Embryonic facial prominence (tissue), 1 donor: ENCODE measurements at regions not wholly inside any gene's neighbourhood (a gene's known extent, or its start where the extent isn't known, plus 50 kb on each side); places are given as distances from the start of the nearest gene placed in this dataset.
"Not testable (repeated sequence)": the region's sequence is repeated elsewhere in the genome, so short reads cannot be mapped to it uniquely, and the experiment has no call there.

Source experiments
- DNase-seq: peaks from one replicate; pipeline ENCODE4 v3.0.0-alpha.2; 2016; ENCODE audit errors: extremely low spot score

DNA sequence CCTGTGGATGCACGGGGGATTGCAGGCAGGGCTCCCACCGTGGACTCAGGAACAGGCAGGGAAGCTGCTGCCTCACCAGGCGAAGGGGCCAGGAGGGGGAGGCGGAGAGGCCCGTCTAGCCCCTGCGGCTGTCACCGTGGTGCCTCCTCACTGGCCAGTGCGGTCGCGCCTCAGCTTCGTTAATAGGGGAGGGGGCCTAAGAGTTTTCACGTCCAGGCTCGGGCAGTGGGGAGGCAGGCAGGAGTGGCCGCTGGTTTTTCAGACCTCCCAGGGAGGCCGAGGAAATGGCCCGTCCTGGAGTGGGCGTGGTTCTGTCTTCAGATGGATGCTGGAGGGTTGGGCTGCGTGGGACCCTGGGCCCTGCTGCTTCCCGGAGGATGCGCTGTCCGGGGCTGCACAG lies 91.1 kb upstream of the B3GAT1 start:
- DNase-seq, result no peak

DNA sequence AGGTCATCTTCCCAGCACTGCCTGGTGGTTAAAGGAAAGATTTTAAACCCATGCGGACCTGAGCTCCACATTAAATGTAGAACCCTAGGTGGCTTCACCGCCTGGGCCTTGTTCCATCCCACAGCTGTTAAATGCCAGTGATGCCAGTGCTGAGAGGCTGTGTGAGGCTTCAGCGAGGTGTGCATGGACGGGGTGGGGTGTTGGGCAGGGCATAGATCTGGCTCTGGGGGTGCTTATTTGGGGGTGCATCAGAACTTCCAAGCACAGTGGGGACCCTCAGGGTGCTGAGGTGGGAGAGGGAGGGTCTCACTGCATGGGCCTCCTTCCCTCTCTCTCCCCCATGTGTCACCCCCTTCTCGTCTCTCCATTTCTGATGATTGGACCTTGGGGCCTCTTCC lies 90.1 kb upstream of the B3GAT1 start:
- DNase-seq, result no peak

DNA sequence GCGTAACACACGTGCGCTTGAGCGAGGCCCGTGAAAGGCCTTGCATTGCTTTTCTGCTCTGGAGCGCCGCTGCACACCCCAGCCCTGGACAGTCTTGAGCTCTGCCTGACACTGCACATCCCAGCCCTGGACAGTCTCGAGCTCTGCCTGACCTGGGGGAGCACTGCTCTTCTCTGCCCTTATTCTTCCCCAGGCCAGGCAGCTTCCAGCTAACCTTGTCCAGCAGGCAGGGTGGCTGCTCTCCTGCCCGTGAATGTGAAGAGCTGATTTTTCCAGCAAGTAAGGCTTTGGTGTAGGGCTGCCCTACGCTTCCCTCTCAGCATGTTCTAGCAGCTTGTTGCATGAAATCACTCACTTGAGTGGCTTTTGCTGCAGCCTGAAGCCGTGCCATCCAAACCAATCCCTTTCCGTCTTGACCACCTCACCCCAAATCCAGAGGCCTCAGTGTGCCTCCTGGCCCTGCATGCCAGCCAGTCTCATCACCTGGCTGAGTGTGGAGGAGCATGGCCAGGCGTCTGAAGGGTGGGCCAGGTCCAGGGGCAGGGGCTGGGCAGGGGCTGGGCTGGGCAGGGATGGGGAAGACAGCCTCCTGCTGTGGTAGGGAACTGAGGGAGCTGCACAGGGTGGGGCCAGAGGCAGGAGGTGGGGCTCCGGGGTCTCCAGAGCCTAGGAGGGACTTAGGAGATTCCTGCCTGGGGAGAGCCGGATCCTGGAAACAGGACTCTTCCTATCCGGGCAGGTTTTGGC lies 89.5 kb upstream of the B3GAT1 start:
- no peak for DNase-seq

DNA sequence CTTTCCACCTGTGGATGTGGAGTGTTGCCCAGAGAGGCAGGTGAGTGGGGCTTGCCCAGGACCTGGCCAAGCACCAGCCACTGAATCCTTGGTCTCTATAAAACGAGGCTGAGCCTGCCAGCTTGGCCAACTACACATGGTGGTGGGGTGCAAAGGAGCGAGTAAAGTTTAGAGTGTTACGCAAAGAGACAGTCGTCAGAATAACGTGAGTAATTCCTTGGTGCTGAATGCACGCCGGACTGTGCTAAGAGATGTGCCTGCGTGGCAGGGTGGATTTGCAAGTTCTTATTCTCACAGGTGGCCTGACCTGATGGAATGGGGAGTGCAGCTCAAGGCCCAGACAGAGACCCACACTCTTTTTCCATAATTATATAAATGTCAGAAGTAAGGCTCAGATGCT lies 88.6 kb upstream of the B3GAT1 start:
- no peak for DNase-seq

DNA sequence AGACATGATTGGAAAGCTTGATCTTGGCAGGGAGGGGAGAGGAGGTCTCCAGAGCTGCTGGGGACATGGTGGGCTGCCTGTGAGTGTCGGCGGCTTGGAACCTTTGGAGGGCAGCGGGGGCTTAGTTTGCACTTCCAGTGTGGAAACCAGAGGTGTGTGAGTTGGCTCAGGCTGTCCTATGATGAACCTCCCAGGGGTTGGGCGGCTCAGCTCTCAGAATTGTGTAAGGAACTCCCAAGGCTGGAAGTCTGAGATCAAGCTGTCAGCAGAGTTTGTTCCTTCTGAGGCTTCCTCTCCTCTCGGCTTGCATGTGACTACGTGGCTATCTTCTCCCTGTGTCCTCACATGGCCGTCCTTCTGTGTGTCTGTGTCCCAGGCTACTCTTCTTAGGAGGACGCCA lies 87.9 kb upstream of the B3GAT1 start:
- no peak for DNase-seq

DNA sequence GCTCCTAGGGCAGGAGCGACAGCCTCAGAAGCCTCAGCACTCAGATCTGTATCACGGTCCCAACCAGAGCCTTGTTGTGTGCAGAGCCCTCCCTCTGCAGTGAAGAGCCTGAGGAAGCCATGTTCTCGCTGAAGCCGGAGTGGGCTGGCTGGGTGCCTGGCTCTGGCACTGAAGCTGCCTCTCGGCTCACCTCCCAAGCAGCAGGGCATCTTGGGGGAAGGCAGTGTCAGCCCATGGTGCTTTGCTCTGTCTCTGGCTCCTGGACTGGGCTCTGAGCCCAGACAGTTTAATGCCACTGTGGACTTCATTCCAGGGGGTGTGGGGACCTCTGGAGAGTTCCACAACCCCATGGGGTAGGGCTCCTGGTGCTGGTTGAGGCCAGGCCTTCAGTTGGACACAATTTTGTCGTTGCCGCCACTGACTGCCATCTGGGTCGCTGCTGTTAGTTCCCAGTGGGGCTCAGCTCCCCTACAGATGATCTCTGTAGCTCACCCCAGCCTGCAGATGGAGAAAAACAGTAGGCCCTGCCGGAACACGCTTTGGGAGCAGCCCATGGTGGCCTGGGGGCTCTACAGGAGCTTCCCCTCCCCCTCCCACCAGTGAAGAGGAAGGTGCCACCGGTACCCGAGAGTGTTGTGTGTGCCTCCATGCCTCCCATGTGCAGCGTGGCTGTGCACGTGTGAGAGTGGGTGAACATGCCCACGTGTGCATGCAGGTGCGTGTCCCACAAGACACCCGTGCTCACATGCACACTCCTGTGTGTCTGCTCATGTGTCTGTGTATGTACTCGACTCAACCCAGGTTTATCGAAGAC lies 86.5 kb upstream of the B3GAT1 start:
- no peak for DNase-seq

DNA sequence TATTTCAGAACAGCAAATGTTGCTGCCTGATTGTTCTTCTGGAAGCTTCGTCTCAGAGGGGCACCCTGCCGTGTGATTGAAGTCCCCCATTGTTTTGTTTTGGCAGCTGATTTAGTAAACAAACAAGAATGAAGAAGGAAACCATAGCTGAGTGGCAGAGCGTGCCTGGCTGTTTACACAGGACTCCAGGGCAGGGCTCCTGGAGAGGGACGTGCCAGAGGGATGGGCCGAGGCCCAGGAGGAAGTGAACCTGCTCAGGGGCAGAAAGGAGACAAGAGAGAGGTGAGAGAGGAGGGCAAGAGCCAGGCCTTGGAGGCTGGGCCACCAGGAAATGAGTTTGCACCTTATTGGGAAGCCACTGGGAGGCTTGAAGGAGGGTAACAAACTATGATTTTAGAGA lies 85.5 kb upstream of the B3GAT1 start:
- no peak for DNase-seq

DNA sequence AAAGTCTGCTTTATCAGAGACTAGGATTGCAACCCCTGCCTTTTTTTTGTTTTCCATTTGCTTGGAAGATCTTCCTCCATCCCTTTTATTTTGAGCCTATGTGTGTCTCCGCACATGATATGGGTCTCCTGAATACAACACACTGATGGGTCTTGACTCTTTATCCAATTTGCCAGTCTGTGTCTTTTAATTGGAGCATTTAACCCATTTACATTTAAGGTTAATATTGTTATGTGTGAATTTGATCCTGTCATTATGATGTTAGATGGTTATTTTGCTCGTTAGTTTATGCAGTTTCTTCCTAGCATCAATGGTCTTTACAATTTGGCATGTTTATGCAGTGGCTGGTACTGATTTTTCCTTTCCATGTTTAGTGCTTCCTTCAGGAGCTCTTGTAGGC lies 84.0 kb upstream of the B3GAT1 start:
- not testable (repeated sequence) for DNase-seq

DNA sequence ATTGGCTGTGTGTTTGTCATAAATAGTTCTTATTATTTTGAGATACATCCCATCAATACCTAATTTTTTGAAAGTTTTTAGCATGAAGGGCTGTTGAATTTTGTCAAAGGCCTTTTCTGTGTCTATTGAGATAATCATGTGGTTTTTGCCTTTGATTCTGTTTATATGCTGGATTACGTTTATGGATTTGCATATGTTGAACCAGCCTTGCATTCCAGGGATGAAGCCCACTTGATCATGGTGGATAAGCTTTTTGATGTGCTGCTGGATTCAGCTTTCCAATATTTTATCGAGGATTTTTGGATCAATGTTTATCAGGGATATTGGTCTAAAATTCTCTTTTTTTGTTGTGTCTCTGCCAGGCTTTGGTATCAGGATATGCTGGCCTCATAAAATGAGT lies 82.4 kb upstream of the B3GAT1 start:
- not testable (repeated sequence) for DNase-seq

DNA sequence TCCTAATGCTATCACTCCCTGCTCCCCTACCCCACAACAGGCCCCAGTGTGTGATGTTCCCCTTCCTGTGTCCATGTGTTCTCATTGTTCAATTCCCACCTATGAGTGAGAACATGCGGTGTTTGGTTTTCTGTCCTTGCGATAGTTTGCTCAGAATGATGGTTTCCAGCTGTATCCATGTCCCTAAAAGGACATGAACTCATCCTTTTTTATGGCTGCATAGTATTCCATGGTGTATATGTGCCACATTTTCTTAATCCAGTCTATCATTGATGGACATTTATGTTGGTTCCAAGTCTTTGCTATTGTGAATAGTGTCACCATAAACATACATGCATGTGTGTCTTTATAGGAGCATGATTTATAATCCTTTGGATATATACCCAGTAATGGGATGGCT lies 80.4 kb upstream of the B3GAT1 start:
- DNase-seq, result not testable (repeated sequence)

DNA sequence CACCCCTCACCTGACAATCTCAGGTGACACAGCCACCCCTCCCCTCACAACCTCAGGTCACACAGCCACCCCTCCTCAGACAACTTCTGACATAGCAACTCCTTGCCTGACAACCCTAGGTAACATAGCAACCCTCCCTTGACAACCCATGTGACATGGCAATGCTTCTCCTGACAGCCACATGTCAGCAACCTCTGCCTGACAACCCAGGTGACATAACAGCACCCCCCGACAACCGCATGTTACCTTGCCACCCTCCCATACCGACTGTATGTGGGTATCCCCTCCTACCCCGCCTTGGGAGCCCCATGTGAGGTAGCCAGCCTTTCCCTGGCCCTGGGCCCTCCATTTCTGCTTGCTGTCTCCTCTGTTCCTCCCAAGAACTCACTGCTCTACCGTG lies 77.7 kb upstream of the B3GAT1 start:
- no peak for DNase-seq

DNA sequence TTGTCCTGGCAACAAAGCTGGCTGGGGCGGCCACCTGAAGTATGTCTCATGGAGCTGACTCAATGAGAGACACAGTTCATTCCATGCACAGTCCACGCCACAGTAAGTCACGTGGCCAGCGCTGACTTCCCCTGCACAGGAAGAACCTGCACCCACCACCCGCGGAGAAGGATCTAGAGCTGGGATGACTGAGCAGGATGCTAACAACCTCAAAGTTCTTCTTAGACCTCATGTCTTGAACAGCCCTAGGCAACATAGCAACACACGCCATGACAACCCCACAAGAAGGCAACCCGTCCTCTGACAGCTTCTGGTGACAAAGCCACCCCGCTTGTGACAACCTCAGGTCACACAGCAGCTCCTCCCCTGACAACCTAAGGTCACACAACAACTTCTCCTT lies 76.9 kb upstream of the B3GAT1 start:
- no peak for DNase-seq

DNA sequence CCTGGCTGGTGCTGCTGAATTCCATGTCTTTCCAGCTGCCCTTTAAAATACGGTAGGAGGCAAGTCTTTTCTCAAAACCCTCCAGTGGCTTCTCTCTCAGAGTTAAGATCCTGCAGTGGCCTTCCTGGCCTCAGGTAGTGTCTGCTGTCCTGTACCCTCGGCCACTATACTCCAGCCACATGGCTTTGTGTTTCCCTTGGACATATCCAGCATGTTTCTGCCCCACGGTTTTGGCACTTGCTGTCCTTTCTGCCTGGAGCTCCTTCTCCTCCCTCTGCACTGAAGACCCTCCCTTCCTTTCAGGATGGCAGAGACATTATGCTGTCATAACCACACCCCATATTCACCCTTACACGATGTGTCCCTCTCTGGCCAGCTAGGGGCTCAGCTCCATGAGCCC lies 76.5 kb upstream of the B3GAT1 start:
- no peak for DNase-seq

DNA sequence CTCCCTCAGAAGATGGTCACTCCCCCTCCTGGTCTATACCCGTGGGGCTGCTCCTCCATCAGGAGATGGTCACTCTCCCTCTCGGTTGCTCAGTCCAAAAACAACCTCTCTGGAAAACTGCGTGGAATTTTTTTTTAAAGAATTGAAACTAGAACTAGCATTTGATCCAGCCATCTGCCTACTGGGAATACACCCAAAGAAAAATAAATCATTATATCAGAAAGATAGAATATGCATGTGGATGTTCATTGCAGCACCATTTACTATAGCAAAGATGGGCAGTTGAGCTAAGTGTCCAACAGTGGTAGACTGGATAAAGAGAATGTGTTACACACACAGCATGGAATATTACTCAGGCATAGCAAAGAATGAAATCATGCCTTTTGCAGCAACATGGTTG lies 75.7 kb upstream of the B3GAT1 start:
- DNase-seq, result no peak

DNA sequence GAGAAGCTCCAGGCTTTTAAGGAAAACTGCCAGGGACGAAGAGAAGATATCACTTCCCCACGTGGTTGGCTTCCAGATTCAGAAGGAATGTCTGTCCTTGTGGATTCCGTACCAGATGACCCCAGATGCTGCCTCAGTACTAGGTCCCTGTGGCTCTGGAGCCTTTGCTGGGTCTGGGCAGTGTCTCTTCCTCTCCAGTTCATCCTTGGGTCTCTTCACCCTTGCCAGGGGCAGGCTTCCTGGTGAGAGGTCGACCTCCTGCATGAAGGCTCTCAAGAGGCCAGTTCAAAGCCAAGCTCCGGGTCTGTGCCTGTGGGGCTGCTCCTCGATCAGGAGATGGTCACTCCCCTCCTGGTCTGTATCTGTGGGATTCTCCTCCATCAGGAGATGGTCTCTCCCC lies 74.7 kb upstream of the B3GAT1 start:
- no peak for DNase-seq

DNA sequence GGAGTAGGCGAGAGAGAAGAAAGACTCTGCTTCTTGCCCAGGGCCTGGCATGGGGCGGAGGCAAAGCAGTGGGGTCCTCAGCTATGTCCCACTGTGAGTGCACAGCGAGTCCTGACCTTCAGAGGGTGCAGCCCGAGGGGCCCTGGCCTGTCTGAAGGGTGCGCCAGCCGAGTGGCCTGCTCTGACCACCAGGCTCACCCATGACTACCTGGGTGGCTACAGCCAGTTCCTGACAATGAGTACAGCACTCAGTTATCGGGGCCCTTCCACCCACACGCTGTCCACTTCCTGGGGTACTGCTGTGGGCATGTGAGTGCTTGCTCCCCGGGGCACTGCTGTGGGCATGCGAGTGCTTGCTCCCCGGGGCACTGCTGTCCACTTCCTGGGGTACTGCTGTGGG lies 74.1 kb upstream of the B3GAT1 start:
- no peak for DNase-seq

DNA sequence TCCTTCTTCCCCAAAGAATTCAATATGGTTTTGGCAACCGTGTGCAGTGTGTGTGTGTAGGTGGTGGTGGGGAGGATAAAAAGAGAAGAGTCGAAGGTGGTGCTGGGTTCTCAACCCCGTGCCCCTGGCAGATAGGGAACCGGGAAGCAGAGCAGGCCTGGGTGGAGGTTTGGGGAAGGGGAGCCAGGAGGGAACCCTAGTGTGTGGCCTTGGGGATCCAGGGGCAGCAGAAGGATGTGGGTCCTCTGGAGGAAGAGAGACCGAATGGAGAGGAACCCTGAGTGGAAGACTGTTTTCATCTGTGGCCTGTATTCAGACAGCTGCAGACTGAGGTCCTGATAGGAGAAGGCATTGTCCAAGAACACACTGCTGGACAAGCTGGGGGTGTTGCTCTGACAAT lies 73.3 kb upstream of the B3GAT1 start:
- DNase-seq, result no peak

DNA sequence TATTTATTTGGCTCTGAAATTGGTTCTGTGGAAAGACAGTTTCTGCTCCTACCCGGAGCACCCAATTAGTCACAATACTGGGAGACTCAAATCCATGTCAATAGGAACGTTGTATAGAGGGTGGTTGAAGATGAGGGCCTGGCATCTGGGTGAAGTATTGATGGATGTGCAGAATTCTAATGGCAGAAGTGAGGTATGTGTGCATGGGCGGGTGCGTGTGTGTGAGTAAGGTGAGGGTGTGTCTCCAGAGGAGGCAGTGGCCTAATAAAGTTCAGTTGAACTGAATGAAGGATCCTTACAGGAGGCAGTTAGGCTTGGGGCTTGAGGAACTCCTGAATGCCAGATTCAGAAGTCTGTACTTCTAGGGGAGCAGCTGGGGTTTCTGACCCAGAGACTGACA lies 71.8 kb upstream of the B3GAT1 start:
- DNase-seq, result no peak

DNA sequence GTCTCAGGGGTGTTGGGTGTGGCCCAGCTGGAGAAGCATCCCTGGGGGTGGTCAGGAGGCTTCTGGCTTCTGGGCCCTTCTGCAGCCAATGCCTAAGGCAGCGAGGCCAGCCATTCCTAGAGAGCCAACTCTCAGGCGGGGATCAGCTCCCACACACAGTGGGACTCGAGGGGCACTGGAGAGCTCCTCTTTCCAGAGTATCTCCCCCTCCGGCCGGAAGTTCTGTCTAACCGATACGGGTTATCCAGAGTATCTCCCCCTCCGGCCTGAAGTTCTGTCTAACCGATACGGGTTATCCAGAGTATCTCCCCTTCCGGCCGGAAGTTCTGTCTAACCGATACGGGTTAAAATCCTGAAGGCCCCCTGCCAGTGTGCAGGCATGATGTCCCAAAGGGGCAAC lies 71.2 kb upstream of the B3GAT1 start:
- no peak for DNase-seq

DNA sequence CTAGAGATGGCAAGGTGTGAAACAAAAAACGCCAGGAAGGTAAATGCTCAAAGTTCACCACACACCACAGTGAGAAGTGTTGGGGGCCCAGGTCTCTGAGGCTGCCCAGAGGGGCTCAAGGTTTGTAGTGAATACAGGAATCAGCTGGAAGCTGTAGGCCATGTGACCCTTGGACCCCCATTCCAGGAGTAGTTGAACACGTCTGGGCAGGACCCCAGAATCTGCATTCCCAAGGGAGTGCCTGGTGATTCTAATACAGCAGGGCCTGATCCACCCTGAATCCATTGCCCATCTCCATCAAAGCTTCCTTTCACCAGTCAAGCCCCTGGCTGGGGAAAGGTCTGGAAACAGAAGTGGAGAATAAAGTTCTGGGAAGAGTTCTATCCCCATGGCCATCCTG lies 70.8 kb upstream of the B3GAT1 start:
- DNase-seq, result no peak

DNA sequence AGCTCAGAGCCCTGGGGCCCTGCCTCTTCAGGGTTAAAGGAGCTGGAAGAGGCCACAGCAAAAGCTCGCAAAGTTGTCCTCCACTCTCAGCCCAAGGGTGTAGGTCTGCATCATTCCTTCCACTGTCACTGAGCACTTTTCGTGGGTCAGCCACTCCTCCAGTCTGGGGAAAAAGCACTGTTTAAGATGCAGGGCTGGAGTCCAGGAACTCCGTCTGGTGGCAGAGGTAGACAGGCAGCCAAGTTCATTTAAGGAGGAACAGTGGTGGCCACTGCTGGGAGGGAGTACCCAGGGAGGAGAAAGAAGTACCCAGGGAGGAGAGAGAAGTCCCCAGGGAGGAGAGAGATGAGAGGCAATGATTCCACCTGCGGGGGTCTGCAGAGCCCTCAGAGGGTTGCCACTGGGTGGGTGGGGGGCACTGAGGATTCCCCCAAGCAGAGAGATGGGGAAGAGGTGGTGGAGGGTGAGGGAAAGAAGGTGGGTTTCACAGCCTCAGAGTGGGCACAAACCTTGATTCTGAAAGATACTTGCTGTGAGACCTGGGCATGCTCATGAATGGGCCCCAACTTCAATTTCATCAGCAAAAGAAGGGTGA lies 70.0 kb upstream of the B3GAT1 start:
- DNase-seq, result no peak

DNA sequence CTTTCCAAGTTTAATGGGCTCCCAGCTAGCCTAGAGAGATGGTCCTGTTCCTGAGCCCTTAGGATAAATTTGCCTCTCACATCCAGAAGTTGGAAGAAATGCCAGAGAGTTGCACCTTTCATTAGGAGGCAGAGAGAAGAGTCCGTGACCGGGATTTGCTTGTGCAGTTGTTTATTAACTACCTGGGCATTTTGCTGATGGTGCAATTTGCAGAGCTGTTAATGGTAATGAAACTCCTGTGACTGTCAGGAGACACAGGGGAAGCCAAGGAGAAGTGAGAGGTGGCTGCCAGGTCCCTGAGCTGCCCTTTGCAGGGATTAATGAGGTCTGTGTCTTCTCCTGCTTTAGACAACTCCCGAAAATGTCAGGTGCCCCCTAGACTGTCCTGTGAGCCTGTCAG lies 69.1 kb upstream of the B3GAT1 start:
- no peak for DNase-seq

DNA sequence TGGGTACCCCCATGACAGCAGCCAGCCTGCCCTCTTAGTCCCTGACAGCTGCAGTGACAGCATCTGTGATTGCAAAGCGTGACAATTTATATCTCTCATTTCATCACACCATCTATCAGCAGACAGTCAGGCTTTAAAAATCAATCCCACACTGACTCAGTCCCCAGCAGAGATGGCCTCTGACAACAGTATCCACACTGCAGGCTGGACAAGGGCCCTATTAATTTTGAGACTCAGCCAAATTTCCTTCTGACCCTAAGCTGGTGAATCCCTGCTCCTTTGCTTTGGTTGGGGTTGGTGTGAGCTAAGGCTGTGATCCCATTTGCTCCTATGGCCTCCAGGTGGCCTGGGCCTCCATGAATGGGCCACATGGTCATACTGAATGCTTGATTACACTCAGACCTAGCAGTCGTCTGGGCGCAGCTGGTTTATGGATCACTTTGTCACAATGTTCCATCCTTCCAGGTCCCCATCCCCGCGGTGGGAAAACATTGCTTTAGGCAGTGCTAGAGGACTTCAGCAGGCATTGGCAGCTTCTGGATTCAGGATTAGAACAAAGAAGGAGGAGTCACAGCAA lies 68.2 kb upstream of the B3GAT1 start:
- DNase-seq, result no peak
